ENCODE measurements at regions not wholly inside any gene's neighbourhood (a gene's known extent, or its start where the extent isn't known, plus 50 kb on each side); places are given as distances from the start of the nearest gene placed in this dataset.

DNA sequence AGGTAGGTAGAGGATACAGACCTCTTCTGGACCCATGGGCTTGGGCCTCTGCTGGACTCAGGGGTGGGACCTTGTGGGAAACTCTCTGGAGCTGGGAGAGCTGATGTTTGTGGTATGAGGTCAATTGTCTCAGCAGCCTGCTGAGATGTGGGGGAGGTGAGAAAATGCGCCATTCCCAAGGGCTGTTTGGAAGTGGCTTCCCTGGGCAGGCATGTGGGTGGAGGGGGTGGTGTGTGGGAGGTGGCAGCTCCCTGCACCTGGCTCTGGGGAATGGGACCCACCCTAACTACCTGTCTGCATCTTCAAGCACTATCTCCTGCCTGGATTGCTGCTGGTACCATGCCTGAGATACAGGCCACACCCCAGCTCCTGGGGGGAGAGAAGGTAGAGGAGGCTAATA lies 97.4 kb upstream of the THY1 start:
- H3K4me3 ChIP-seq (ENCODE audit: low read depth, poor library complexity, severe bottlenecking) = no peak overlapping the region
- TF ChIP-seq POLR2A (IDR thresholded peaks at IDR 0.05) = no peak
- TF ChIP-seq, protein P1, sequence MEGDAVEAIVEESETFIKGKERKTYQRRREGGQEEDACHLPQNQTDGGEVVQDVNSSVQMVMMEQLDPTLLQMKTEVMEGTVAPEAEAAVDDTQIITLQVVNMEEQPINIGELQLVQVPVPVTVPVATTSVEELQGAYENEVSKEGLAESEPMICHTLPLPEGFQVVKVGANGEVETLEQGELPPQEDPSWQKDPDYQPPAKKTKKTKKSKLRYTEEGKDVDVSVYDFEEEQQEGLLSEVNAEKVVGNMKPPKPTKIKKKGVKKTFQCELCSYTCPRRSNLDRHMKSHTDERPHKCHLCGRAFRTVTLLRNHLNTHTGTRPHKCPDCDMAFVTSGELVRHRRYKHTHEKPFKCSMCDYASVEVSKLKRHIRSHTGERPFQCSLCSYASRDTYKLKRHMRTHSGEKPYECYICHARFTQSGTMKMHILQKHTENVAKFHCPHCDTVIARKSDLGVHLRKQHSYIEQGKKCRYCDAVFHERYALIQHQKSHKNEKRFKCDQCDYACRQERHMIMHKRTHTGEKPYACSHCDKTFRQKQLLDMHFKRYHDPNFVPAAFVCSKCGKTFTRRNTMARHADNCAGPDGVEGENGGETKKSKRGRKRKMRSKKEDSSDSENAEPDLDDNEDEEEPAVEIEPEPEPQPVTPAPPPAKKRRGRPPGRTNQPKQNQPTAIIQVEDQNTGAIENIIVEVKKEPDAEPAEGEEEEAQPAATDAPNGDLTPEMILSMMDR (IDR thresholded peaks at IDR 0.05) = no peak
- 67 to 82% methylated on average over 1 of the region's 1 CpG for WGBS, 2 donors
- intact Hi-C loops (cut with DNase I; ENCODE audit: low total_unique reads) = no loop called here
- DNase-seq (ENCODE audit: low spot score in 2 of 2) = no peak

DNA sequence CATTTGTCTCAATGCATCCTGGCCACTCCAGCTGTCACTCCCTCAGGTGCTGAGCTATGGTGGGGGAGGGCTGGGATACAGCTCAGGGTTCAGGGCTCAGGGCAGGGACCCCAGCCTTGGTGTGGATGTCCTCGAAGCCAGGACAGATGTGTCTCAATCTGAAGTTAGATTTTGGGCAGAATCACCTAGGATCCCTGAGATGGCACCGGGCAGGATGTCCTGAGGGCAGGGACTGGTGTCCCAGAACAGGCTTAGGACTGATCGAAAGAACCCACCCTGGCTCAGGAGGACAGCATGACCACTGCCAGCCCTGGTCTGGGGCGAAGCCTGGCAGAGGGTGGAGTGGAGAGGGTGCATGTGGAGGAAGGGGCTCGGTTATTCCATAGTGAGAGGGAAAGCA lies 96.8 kb upstream of the THY1 start:
- 66 to 82% methylated on average over 4 to 5 of the region's 5 CpGs for WGBS, 2 donors
- DNase-seq (ENCODE audit: low spot score in 2 of 2) = no peak
- H3K4me3 ChIP-seq (ENCODE audit: low read depth, poor library complexity, severe bottlenecking) = no peak overlapping the region
- TF ChIP-seq, protein P1 (IDR thresholded peaks at IDR 0.05) = no peak
- TF ChIP-seq POLR2A (IDR thresholded peaks at IDR 0.05) = no peak
- intact Hi-C loops (cut with DNase I; ENCODE audit: low total_unique reads) = no loop called here

DNA sequence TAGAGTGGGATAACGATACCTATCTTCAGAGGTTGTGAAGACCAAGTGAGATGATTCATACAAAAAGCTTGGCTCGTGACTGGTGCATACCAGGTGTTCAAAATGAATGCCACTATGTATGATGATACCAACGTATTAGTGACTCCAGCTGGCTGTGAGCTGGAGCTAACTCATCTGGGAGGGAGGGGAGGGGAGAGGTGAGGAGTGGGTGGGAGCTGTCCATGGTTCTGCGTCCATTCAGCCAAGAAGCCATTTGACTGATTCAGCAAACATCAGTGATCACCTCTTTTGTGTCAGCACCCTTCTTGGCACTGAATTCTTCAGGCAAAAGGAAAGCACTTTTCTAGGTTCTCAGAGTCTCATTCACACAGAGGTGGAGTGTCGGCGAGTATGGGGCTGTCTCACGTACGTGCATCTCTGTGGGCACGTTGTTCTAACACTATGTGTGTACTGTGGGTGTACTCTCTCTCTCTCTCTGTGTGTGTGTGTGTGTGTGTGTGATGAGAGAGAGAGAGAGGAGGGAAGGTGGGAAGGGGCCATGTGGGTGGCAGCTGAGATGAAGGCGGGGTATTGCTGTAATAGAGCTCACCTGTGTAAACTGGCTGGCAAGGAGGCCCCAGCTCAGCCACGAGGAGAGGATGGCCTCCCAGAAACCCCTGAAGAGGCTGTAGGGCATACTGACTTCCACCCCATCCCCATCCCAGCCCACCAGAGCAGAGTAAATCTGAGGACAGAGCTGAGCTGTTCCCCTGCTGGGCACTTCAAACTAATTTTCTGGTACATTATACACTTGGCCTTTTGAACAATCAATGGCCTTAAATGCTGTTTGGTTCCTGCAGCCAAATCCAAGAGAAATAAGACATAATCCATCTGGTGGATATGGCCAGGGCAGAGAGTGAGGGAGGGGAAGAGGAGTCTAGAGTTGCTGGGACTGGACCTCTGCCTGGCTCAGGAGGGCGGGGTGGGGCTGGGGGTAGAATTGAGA lies 96.1 kb upstream of the THY1 start:
- no peak for DNase-seq (ENCODE audit: low spot score in 2 of 2)
- WGBS, 2 donors = 57 to 62% methylated on average over 12 of the region's 12 CpGs
- H3K4me3 ChIP-seq (ENCODE audit: low read depth, poor library complexity, severe bottlenecking) = no peak overlapping the region
- intact Hi-C loops (cut with DNase I; ENCODE audit: low total_unique reads) = no loop called here
- TF ChIP-seq, protein P1 (IDR thresholded peaks at IDR 0.05) = no peak
- TF ChIP-seq POLR2A (IDR thresholded peaks at IDR 0.05) = no peak

DNA sequence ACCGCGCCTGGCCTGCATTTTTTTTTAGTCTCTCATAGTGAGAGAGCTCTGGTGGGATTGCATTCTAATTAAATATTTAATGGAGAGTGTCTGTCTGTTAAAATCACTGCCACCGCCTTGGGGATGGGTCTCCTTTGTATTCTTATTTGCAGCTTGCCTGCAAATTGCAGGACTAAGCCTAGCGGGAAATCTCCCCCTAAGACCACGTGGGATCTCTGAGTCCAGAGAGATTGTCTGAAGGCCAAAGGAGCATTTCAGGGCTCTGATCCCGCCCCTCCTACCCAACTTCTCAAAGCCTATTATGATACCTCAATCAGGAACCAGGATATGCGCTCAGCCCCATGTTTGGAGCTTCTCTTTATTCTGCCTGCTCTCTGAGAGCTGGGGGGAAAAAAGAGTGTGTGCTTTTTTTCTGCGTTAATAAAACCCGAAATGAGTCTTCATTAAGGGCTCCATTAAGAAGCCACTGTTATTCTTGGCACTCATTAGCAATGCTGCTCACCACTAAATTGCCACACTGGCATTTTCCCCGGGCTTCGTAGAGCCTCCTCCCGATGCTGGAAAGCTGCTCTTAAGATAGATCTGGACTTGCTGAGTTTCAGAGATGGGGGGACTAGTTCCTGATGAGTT lies 92.9 kb upstream of the THY1 start:
- WGBS, 2 donors = 72 to 78% methylated on average over 12 of the region's 12 CpGs
- intact Hi-C loops (cut with DNase I; ENCODE audit: low total_unique reads) = no loop called here

DNA sequence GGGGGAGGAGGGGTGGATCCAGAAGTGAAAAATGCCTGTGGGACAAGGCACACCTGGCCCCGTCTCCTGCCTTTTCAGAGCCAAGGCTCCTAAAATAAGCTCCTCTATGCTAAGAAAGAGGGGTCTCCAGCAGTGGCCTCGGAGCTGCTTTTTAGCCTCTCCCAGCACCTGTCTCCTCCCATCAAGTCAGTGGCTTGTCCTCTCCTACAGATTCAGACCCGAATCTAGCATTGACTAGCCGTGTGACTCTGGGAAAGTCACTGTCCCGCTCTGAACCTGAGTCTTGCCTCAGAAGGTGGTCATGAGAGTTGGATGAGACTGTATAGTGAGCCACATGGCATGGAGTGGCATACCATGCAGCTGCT lies 90.8 kb upstream of the THY1 start:
- DNase-seq (ENCODE audit: low spot score in 2 of 2) = no peak
- intact Hi-C loops (cut with DNase I; ENCODE audit: low total_unique reads) = no loop called here
- H3K4me3 ChIP-seq (ENCODE audit: low read depth, poor library complexity, severe bottlenecking) = no peak overlapping the region
- TF ChIP-seq, protein P1 (IDR thresholded peaks at IDR 0.05) = no peak
- TF ChIP-seq POLR2A (IDR thresholded peaks at IDR 0.05) = no peak
- WGBS, 2 donors = 77 to 81% methylated on average over 4 to 5 of the region's 5 CpGs

More for the DNA sequence above, 92.9 kb upstream of the THY1 start:
- no peak for TF ChIP-seq POLR2A (IDR thresholded peaks at IDR 0.05)
- TF ChIP-seq, protein P1 (IDR thresholded peaks at IDR 0.05) = no peak
- H3K4me3 ChIP-seq (ENCODE audit: low read depth, poor library complexity, severe bottlenecking) = no peak overlapping the region
- no peak for DNase-seq (ENCODE audit: low spot score in 2 of 2)

Measured in lower leg skin (tissue), 4 donors.